Glomerular endothelial cell (primary cell): ENCODE measurements at regions not wholly inside any gene's neighbourhood (a gene's known extent, or its start where the extent isn't known, plus 50 kb on each side); places are given as distances from the start of the nearest gene placed in this dataset.

Experiments
- DNase-seq: peaks from one replicate; pipeline ENCODE4 v3.0.0-alpha.2; 2011; ENCODE audit warnings: low read depth, low spot score; ENCODE audit errors: extremely low read depth

DNA sequence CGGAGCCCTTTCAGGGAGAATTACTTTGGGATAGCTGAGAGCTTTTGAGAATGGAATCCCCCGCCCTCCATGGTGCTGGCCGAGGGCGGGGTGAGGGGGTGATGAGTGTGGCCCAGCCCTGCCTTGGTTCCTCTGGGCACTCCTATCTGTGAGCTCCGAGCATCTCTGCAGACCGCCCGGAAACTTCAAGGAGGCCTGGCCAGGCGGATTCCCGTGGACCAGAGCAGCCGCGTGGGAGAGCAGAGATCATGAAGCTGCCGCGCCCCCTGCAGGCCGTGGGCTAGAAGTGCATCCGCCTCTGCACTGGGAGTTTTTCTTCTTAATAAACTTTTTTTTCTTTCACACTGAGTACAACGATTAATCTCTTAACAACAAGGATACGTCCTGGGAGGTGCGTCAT lies 392.9 kb upstream of the EEF2KMT start:
- no peak for DNase-seq

DNA sequence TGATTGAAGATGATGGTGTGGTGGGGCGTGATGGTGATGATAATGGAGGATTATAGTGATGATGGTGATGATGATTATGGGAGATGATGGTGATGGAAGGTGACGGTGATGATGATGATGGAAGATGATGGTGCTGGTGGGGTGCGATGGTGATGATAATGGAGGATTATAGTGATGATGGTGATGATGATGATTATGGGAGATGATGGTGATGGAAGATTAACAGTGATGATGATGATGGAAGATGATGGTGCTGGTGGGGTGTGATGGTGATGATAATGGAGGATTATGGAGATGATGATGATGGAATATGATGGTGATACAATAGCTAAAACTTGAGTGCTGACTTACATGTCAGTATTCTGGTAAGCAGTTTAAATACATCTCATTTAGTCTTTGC lies 391.0 kb upstream of the EEF2KMT start:
- no peak for DNase-seq

DNA sequence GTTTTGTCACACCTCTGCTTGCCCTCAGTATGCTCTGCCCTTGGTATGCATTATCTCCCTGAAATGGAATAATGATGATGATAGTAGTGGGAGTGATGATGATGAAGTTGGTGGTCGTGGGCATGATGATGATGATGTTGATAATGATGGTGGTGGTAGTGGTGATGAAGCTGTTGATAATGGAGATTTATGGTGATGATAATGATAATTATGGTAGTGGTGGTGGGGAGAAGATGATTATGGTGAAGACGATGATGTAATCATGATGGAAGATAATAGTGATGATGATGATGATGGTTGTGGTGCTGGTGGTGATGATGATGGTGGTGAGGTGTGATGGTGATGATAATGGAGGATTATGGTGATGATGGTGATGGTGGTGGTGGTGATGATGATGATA lies 390.1 kb upstream of the EEF2KMT start:
- DNase-seq: no peak

DNA sequence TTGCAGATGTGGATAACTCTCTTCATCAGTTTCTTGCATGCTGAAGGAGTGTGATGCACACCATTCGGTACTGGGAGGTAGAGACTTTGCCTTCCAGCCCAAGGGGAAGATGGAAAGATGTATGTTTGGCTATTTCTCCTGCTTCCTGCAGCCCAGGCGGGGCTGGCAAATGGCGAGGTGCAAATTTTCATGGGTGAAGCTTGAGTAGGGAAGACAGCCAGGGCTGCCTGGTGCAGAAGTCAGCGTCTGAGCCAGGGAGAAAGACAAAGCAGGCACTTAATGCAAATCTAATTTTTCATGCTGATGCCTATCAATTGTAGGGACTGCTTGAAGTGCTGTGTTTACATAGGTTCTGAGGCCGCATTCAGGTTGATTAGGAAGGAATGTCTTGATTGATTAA lies 384.7 kb upstream of the EEF2KMT start:
- no peak for DNase-seq

DNA sequence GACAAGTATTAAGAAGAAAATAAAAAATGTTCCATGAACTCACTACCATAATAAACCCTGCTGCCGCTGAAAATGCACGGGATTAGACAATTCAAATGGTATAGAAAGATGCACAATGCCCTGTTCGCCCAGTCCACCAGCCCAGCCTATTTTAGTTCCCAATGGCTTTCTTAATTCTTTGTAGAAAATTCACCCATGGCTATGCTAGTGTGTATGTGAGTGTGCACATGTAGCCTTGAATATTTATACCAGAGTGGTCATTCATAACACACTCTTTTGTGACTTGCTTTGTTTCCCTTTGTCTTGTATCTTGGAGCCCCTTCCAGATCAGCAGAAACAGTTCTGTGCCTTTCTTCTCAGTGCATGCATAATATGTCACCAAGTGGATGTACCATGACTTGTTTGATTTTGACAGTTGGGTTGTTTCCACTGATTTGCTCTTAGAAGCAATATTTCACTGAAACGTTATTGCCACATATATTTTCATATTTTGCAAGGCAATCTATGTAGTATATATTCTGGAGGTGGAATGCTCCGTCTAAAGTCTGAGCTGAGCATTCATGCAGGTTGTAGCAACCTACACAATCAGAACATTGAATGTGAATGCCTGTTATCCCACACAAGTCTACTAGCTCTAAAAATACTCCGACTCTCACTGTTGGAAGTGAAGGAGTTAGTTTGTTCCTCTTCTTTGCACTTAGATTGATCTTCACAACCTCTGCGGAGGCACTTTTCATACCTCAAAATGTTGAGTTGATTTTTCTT lies 383.0 kb upstream of the EEF2KMT start:
- DNase-seq: no peak

DNA sequence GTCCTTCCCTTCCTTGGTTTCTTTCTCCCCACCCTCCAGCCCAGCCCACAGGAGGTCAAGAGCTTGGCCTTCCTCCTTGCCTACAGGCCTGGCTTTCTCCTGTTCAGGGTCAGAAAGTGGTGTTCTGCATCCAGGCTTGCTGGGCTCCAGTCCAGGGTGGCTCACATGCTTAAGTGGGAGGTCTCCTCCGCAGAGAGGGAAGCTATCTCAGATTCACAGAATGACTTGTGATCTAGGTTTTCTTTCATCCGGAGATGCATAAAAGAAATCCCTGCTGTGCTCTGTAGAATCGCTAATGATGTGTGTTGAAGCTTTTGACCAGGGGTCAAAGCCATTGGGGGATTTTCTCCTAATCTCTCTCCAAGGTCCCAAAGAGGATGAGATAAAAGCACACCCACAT lies 382.3 kb upstream of the EEF2KMT start:
- no peak for DNase-seq

DNA sequence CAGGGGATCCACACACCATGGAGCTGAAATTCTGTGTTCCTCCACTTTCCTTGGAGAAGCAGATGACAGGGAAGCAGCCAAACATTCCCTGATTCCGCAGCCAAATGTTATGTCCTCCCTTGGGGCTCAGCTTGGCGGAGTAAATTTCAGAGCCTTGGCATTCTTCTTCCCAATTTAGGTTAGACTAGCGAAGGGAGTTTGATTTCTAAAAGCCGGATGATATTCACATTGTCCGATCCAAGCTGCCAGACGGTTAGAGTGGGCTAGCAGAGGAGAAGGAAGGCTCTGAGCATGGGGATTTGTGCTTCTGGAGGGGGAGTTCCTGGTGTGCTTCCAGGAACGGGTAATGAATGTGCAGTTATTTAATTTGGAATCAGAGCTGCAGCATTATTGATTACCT lies 380.4 kb upstream of the EEF2KMT start:
- no peak for DNase-seq

DNA sequence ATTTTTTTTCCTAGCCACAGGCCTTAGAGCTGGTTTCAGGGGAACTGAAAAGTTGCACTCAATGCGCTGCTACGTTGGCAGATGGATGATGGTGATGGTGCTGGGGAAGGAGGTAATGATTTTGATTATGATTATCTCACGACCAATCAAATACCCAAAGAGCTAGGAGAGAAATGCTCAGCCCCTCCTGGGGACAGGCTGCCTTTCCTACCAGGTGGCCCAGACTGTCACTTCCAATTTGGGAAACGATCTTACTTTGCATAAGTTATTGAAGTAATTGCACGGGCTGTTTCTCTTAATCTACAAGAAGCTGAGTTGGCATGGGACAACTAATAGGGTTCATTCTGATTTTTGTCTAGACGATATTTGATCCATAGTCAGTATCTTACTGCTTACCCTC lies 379.7 kb upstream of the EEF2KMT start:
- DNase-seq: no peak

DNA sequence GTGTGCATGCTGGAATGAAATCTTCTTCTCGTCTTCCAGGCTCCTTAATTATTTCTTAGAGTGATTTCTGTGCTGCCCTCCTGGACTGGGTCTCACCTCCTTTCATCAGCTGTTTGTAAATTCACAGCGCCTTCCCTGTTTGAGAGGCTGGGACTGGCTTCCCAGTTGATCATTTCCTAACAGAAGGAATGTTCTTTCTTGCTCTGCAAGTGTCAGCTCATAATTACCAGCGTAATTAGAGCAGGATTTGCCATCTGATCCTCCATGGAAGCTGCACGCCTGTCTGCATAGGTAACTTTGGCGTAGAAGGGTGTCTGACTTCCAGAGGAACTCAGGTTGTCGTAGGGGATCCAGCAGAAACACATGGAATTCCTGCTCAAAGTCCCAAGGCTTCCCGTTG lies 375.0 kb upstream of the EEF2KMT start:
- no peak for DNase-seq

DNA sequence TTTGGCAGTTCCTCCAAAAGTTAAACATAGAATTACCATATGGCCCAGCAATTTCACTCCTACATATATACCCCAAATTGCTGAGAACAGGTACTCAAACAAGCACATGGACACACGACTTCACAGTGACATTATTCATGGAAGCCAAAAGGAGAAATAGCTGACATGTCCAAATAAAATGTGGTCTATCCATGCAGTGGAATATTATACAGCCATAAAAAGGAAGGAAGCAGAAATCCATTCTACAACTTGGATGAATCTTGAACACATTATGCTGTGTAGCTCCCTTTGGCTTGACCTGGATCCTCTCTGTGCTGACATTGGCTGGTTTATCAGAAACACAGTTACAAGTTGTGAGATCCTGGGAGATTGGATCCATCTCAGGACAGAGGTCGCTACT lies 370.9 kb upstream of the EEF2KMT start:
- DNase-seq: no peak

DNA sequence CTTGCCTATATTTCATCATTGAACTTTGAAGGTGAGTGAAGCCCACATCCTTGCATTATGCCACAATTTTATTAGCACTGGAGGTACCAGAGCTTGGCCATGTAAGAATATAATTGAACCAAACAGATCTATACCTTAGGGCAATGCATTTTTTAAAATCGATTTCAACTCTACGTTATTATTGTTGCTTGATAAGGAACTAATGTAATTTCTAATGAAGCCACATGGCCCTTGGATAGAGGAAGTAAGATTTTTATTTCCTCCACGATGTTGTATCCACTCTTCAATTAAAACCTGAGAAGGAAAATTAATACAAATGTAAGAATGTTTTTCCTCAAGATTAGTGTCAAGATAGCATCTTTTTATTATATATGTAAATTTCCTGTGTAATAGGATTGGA lies 370.0 kb upstream of the EEF2KMT start:
- no peak for DNase-seq

DNA sequence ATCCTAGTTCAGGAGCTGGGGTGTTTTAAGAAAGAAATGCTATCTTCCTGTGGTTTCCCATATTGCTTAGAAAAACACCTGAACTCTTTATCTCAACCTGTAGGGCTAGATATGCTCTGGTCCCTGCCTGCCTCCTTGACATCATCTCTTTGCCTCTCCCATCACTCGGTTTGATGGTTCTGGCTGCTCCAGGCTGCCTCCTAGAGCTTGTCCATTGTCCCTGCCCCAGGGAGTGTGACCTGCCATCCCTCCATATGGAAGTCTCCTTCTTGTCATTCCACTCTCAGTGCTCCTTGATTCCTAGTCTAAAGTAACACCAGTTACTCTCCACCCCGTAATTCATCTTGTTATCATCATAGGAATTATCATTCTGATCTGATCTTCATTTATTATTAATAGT lies 369.0 kb upstream of the EEF2KMT start:
- DNase-seq: no peak

DNA sequence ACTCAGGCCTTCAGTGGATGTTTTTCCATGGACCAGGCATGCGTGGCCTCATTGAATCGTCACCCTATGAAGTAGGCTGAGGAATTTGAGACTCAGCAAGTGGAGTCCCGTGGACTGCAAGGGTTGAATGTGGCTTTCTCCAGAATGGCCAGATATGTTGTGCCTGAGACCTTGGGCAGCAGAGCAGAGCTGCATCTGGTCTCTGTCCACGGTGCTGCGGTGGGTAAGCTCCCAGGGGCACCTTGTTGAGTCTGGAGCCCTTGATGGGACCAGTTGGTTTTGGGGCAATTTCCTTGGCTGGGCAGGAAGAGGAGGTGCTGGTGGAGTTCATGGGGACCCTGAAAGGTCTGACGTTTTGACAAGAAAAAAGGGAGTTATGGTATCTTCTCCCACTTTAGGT lies 368.1 kb upstream of the EEF2KMT start:
- no peak for DNase-seq

DNA sequence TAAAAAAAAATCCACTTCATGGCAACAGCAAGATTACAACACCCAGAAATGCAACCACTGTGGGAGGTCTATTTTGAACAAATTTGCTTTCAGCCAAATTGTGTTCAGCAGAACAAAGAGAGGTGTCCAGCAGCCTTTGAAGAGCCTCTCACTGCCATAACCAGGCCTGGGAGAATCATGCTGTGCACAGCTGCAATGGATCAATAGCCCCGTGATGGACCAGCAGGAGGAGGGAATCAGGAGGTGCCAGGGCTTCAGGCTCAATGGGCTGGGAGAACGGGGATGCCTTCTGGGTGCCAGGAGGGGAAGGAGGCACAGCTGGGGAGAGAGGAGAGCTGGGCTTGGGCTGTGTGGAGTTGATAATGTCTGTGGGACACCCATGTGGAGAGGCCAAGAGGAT lies 366.2 kb upstream of the EEF2KMT start:
- DNase-seq: no peak

DNA sequence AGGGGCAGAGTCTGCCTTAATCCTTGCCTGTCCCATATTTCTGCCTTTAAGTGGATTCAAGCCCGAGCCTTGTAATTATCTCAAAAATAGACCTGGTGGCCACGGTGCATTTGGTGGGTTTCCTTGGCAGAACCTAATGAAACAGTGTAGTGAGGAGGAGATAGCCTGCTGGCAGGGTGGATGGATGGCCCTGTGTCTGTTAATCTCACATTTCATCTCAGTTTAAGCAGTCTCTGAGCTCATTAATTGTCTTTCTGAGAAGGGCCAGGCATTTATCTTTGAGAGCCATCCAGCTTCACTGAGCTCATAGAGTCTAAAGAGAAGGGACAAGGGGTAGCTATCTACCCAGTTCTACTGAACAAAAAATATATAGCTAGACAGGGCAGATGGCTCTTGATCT lies 364.0 kb upstream of the EEF2KMT start:
- DNase-seq: no peak

DNA sequence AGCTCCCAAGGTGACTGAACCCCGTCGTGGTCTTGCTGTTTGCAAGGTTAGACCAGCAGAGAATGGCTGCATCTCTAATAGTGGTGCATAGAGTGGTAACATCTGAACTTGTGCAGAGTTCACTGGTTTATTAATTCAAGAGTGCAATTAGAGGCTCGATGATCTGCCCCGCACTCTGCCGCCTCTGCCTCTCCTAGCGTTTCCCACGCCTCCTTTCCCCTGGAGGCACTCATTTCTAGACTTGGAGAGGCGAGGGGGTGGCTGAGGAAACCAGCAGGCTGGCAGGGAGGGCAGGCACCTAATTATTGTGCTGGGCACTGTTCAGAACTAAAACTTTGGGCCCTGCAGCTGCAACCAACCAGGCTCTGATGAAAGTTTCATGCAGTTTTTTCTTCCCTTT lies 363.5 kb upstream of the EEF2KMT start:
- DNase-seq: no peak

DNA sequence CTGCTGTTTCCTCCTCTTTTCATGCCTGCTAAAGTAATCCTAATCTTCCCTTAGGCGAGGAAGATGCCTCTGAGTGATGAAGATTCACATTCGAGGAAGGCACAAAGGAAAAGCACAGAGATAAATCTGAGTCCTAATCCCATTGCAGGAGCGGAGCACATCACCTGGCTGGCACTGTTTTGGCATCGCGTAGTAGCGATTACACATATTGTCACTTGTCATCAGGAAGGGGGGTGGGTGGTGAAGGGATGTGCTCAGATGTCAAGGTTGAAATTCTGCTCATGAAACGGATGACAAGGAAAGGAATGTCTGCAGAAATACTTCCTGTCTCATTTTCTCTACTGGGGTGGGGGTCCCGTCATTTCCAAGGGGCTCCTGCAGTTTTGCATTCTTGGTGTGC lies 363.1 kb upstream of the EEF2KMT start:
- DNase-seq: no peak

DNA sequence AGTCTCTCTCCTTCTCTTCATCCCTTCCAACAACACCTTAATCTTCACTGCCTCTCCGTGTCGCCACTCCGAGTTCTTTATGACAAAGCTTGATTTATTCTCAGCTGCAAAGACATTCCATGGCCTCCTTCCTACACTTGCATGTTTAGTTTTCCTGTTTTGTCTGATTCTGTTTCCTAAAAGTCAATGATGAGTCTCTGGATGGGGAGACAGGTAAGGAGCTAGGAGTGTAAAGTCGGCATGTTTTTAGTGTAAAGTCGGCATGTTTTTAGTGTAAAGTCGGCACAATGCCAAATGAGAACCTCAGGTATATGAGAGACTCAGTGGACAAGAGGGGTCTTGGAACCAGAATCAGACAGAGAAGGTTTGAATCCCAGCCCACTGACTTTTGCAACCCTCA lies 362.3 kb upstream of the EEF2KMT start:
- no peak for DNase-seq

DNA sequence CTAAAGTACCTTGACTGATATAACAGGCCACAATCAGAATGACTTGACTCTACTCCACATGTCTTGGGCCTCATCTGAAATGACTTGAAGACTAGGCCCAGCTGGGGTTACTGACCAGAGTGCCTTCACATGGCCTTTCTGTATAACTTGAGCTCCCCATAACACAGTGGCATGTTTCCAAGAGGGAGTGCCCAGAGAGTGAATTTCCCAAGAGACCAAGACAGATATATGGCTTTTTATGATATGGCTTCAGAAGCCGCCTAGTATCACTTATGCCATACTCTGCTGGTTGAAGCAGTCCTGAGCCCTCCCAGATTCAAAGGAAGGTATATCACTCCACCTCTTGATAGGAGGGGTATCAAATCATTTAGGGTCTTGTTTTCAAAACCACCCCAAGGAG lies 357.5 kb upstream of the EEF2KMT start:
- no peak for DNase-seq

DNA sequence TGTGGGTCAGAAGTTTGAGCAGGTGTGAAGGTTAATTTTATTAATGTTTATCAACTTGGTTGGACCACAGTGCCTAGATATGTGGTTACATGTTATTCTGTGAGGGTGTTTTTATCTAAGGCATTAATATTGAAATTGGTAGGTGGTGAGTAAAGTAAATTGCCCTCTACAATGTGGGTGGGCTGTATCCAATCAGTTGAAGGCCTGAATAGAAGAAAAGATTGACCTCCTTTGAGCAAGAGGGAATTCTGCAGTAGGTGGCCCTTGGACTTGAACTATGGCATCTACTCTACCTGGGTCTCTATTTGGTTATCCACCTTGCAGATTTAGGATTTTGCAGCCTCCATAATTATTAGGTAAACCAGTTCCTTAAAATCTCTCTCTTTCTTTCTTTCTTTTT lies 356.8 kb upstream of the EEF2KMT start:
- no peak for DNase-seq

DNA sequence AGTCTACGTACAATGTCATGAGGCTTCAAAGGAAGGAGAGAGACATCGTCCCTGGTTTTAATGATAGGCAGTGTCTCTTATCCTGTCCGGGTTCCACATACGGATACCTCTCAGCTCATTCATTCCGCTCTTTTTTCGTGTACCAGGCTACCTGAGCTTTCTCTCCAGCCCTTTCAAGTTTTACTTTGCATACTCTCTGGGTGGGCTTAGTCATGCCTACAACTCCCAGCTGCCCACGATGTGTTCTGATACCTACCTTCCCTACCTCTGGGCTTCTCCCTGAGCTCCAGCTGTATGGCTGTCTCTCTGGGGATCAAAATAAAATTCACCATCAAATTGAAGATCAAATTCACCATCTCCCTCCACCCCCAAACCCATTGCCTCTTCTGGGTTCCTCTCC lies 354.0 kb upstream of the EEF2KMT start:
- no peak for DNase-seq

DNA sequence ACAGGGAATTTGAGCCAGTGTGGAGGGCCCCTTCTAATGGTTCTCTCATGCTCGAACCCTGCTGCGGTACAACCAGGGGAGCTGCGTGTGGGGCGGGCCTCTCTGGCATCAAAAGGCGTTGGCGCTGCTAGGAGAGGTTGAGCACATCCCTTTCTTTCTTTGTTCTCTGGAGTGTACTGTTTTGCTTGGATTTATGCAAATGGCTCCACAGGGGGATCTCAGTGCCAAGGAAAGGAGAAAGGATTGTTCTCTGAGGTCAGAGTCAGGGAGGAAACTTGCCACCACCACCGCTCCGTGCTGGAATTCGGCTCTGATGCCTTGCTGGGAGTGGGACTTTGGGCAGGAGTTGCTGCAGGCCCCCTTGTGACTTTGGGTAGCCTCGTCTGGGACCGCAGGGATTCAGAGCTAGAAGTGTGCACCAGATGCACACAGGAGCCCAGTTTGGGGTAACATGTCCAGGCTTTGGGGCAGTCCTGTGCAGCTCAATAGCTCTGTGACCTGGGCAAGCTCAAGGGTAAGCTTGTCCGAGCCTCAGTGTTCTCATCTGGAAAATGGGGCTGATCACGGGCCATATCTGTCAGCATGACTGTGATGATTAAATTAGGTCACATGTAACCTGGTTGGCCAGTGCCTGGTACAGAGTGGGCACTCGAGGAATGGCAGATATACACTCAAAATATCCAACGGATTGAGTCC lies 353.0 kb upstream of the EEF2KMT start:
- DNase-seq: no peak

DNA sequence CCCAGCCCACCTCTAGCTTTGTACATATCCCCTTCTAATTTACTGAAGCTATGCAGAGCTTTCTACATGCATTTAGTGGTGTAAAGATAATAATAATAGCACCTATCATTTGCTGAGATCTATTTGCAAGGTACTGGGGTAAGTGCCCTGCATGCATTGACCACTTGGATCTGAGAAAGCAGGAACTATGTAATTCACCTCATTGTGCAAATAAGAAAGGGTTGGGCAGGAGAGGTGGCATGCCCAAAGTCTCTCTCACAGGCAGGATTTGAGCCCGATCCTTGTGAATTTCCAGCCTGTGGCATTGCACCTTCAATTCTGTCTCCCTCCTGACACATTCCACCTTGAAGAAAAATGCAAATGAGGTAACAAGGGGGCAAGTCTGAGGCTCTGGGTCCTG lies 352.3 kb upstream of the EEF2KMT start:
- DNase-seq: no peak
